WTC11 (cell line): ENCODE measurements at regions not wholly inside any gene's neighbourhood (a gene's known extent, or its start where the extent isn't known, plus 50 kb on each side); places are given as distances from the start of the nearest gene placed in this dataset.

Experiments
- ATAC-seq: fragments of 200-7000 bp; cut with Tn5 transposase; 2 replicates; pipeline ENCODE4 v1.10.0; 2021; ENCODE audit warnings: mild to moderate bottlenecking, moderate library complexity
- CTCF ChIA-PET: fragments of 300-600 bp; sonication (Branson Sonifier 250); formaldehyde crosslinking; loops from one replicate; lab custom pipeline; 2021; ENCODE audit warnings: antibody characterized with exemption; lab: Charles Lee
- POLR2A ChIA-PET: fragments of 350-600 bp; sonication (Branson Sonifier 250); formaldehyde crosslinking; loops from one replicate; lab custom pipeline; 2021; ENCODE audit warnings: antibody characterized with exemption; lab: Charles Lee
- DNase-seq: peaks from one replicate; pipeline ENCODE4 v3.0.0; 2021; ENCODE audit warnings: low spot score
- H3K27ac Mint-ChIP-seq: 2 replicates; pipeline ENCODE4 v1.8.0; 2021; ENCODE audit warnings: mixed read lengths
- H3K27me3 Mint-ChIP-seq: 2 replicates; pipeline ENCODE4 v1.8.0; 2021; ENCODE audit warnings: low read depth, mild to moderate bottlenecking, moderate library complexity, mixed read lengths
- H3K36me3 Mint-ChIP-seq: 2 replicates; pipeline ENCODE4 v1.8.0; 2021; ENCODE audit warnings: mixed read lengths
- H3K4me1 Mint-ChIP-seq: 2 replicates; pipeline ENCODE4 v1.8.0; 2022; ENCODE audit warnings: mixed read lengths
- H3K4me3 Mint-ChIP-seq: 2 replicates; pipeline ENCODE4 v1.8.0; 2021; ENCODE audit warnings: mild to moderate bottlenecking, moderate library complexity, mixed read lengths
- H3K9me3 Mint-ChIP-seq: 2 replicates; pipeline ENCODE4 v1.8.0; 2021; ENCODE audit warnings: mixed read lengths
- AR ChIP-seq: fragments of 250-450 bp; sonication (Bioruptor Pico); IDR thresholded peaks from 2 replicates; pipeline ENCODE4 v1.9.0; 2021; ENCODE audit warnings: mild to moderate bottlenecking
- CREB1 ChIP-seq: sonication (generic); formaldehyde crosslinking; IDR thresholded peaks from 2 replicates; pipeline ENCODE4 v1.8.0; 2023; ENCODE audit warnings: mild to moderate bottlenecking, missing genetic modification reagents
- ESRRA ChIP-seq: sonication (generic); formaldehyde crosslinking; IDR thresholded peaks from 2 replicates; pipeline ENCODE4 v1.8.1; 2022; ENCODE audit warnings: mild to moderate bottlenecking, missing genetic modification reagents, borderline replicate concordance
- FOXK1 ChIP-seq: sonication (generic); formaldehyde crosslinking; IDR thresholded peaks from 2 replicates; pipeline ENCODE4 v1.8.0; 2022; ENCODE audit warnings: mild to moderate bottlenecking, moderate library complexity, missing genetic modification reagents
- FOXP4 ChIP-seq: sonication (generic); formaldehyde crosslinking; IDR thresholded peaks from 2 replicates; pipeline ENCODE4 v1.8.0; 2022; ENCODE audit warnings: mild to moderate bottlenecking, missing genetic modification reagents
- IRF2 ChIP-seq: sonication (generic); formaldehyde crosslinking; IDR thresholded peaks from 2 replicates; pipeline ENCODE4 v1.8.0; 2022; ENCODE audit warnings: low read depth, missing genetic modification reagents, borderline replicate concordance
- JAZF1 ChIP-seq: fragments of 250-450 bp; sonication (Bioruptor Pico); IDR thresholded peaks from 2 replicates; pipeline ENCODE4 v1.9.0; 2021; ENCODE audit warnings: moderate library complexity, mild to moderate bottlenecking, inconsistent platforms
- JUN ChIP-seq: sonication (generic); formaldehyde crosslinking; IDR thresholded peaks from 2 replicates; pipeline ENCODE4 v1.8.0; 2023; ENCODE audit warnings: mild to moderate bottlenecking, missing genetic modification reagents
- KAT7 ChIP-seq: sonication (generic); formaldehyde crosslinking; IDR thresholded peaks from 2 replicates; pipeline ENCODE4 v1.8.1; 2023; ENCODE audit warnings: missing genetic modification reagents, mild to moderate bottlenecking, borderline replicate concordance
- SMAD3 ChIP-seq: sonication (generic); formaldehyde crosslinking; IDR thresholded peaks from 2 replicates; pipeline ENCODE4 v1.8.0; 2022; ENCODE audit warnings: missing genetic modification reagents, mild to moderate bottlenecking, borderline replicate concordance
- SP1 ChIP-seq: sonication (generic); formaldehyde crosslinking; conservative IDR thresholded peaks from 2 replicates; pipeline ENCODE4 v1.8.1; 2022; ENCODE audit warnings: missing genetic modification reagents
- TCF7 ChIP-seq: sonication (generic); formaldehyde crosslinking; IDR thresholded peaks from 2 replicates; pipeline ENCODE4 v1.8.0; 2022; ENCODE audit warnings: mild to moderate bottlenecking, low read depth, missing genetic modification reagents, moderate library complexity
- TEAD1 ChIP-seq: sonication (generic); formaldehyde crosslinking; IDR thresholded peaks from 2 replicates; pipeline ENCODE4 v1.8.0; 2022; ENCODE audit warnings: mild to moderate bottlenecking, missing genetic modification reagents
- ZNF121 ChIP-seq: sonication (generic); formaldehyde crosslinking; IDR thresholded peaks from 2 replicates; pipeline ENCODE4 v1.8.0; 2023; ENCODE audit warnings: missing genetic modification reagents
- ZNF232 ChIP-seq: sonication (generic); formaldehyde crosslinking; IDR thresholded peaks from 2 replicates; pipeline ENCODE4 v1.8.0; 2022; ENCODE audit warnings: mild to moderate bottlenecking, missing genetic modification reagents
- ZNF317 ChIP-seq: sonication (generic); formaldehyde crosslinking; IDR thresholded peaks from 2 replicates; pipeline ENCODE4 v1.8.1; 2023; ENCODE audit warnings: low read depth, mild to moderate bottlenecking, moderate library complexity, missing genetic modification reagents, borderline replicate concordance
- TF ChIP-seq, protein P1 (sequence below): sonication (generic); formaldehyde crosslinking; IDR thresholded peaks from 2 replicates; pipeline ENCODE4 v1.8.1; 2022; ENCODE audit warnings: mild to moderate bottlenecking, missing genetic modification reagents, moderate library complexity, borderline replicate concordance
- TF ChIP-seq, protein P2 (sequence below): fragments of 250-450 bp; sonication (Bioruptor Pico); IDR thresholded peaks from 2 replicates; pipeline ENCODE4 v1.9.0; 2021; ENCODE audit warnings: mild to moderate bottlenecking
- TF ChIP-seq, protein P3 (sequence below): sonication (generic); formaldehyde crosslinking; IDR thresholded peaks from 2 replicates; pipeline ENCODE4 v1.8.0; 2022; ENCODE audit warnings: missing genetic modification reagents
- TF ChIP-seq, protein P4 (sequence below): sonication (generic); formaldehyde crosslinking; IDR thresholded peaks from 2 replicates; pipeline ENCODE4 v1.8.0; 2023; ENCODE audit warnings: missing genetic modification reagents, mild to moderate bottlenecking, borderline replicate concordance
- TF ChIP-seq, protein P5 (sequence below): fragments of 250-450 bp; sonication (Bioruptor Pico); IDR thresholded peaks from 2 replicates; pipeline ENCODE4 v1.8.0; 2021; ENCODE audit warnings: mild to moderate bottlenecking

- Mint-ChIP-seq H3K27me3 (no peaks in the 10 kb centered on the region; the same call in 1 of the 2 replicates), H3K9me3 (no peaks in the 10 kb centered on the region), H3K36me3 (peaks cover 22% of the 10 kb centered on the region), H3K27ac (peak overlapping the region; percentile 97), H3K4me3 (peak overlapping the region; percentile 19), H3K4me1 (peaks cover 76% of the 10 kb centered on the region)
- DNase-seq (peak; percentile 75), ATAC-seq (peak; percentile 83)
- CTCF ChIA-PET = interaction anchor here (0.9 to 1.3 kb wide), 3 partner anchors 22 to 100 kb away, joined by 3 read pairs; no protein-coding TSS in a partner anchor
- POLR2A ChIA-PET = no interaction called here
- TF ChIP-seq KAT7 (CRISPR knock-in tag) (no peak), FOXK1 (0 out of 2 replicates have a peak, but pooled peaks have one; percentile 49), CREB1 (CRISPR knock-in tag) (no peak), ESRRA (peak; percentile 51; the same call in 1 of the 2 replicates), FOXP4 (no peak), ZNF121 (CRISPR knock-in tag) (no peak), SMAD3 (no peak), TCF7 (no peak), JUN (no peak), SP1 (CRISPR knock-in tag) (0 out of 2 replicates have a peak, but pooled peaks have one; percentile 31), AR (CRISPR knock-in tag) (no peak), ZNF317 (CRISPR knock-in tag) (no peak), TEAD1 (CRISPR knock-in tag) (peak; percentile 88), ZNF232 (CRISPR knock-in tag) (no peak), IRF2 (CRISPR knock-in tag) (no peak), JAZF1 (CRISPR knock-in tag) (no peak)
- TF ChIP-seq, protein P1, sequence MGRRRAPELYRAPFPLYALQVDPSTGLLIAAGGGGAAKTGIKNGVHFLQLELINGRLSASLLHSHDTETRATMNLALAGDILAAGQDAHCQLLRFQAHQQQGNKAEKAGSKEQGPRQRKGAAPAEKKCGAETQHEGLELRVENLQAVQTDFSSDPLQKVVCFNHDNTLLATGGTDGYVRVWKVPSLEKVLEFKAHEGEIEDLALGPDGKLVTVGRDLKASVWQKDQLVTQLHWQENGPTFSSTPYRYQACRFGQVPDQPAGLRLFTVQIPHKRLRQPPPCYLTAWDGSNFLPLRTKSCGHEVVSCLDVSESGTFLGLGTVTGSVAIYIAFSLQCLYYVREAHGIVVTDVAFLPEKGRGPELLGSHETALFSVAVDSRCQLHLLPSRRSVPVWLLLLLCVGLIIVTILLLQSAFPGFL = no peak
- TF ChIP-seq, protein P2, sequence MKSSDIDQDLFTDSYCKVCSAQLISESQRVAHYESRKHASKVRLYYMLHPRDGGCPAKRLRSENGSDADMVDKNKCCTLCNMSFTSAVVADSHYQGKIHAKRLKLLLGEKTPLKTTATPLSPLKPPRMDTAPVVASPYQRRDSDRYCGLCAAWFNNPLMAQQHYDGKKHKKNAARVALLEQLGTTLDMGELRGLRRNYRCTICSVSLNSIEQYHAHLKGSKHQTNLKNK (CRISPR knock-in tag) = no peak
- TF ChIP-seq, protein P3, sequence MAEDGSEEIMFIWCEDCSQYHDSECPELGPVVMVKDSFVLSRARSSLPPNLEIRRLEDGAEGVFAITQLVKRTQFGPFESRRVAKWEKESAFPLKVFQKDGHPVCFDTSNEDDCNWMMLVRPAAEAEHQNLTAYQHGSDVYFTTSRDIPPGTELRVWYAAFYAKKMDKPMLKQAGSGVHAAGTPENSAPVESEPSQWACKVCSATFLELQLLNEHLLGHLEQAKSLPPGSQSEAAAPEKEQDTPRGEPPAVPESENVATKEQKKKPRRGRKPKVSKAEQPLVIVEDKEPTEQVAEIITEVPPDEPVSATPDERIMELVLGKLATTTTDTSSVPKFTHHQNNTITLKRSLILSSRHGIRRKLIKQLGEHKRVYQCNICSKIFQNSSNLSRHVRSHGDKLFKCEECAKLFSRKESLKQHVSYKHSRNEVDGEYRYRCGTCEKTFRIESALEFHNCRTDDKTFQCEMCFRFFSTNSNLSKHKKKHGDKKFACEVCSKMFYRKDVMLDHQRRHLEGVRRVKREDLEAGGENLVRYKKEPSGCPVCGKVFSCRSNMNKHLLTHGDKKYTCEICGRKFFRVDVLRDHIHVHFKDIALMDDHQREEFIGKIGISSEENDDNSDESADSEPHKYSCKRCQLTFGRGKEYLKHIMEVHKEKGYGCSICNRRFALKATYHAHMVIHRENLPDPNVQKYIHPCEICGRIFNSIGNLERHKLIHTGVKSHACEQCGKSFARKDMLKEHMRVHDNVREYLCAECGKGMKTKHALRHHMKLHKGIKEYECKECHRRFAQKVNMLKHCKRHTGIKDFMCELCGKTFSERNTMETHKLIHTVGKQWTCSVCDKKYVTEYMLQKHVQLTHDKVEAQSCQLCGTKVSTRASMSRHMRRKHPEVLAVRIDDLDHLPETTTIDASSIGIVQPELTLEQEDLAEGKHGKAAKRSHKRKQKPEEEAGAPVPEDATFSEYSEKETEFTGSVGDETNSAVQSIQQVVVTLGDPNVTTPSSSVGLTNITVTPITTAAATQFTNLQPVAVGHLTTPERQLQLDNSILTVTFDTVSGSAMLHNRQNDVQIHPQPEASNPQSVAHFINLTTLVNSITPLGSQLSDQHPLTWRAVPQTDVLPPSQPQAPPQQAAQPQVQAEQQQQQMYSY (CRISPR knock-in tag) = no peak
- TF ChIP-seq, protein P4, sequence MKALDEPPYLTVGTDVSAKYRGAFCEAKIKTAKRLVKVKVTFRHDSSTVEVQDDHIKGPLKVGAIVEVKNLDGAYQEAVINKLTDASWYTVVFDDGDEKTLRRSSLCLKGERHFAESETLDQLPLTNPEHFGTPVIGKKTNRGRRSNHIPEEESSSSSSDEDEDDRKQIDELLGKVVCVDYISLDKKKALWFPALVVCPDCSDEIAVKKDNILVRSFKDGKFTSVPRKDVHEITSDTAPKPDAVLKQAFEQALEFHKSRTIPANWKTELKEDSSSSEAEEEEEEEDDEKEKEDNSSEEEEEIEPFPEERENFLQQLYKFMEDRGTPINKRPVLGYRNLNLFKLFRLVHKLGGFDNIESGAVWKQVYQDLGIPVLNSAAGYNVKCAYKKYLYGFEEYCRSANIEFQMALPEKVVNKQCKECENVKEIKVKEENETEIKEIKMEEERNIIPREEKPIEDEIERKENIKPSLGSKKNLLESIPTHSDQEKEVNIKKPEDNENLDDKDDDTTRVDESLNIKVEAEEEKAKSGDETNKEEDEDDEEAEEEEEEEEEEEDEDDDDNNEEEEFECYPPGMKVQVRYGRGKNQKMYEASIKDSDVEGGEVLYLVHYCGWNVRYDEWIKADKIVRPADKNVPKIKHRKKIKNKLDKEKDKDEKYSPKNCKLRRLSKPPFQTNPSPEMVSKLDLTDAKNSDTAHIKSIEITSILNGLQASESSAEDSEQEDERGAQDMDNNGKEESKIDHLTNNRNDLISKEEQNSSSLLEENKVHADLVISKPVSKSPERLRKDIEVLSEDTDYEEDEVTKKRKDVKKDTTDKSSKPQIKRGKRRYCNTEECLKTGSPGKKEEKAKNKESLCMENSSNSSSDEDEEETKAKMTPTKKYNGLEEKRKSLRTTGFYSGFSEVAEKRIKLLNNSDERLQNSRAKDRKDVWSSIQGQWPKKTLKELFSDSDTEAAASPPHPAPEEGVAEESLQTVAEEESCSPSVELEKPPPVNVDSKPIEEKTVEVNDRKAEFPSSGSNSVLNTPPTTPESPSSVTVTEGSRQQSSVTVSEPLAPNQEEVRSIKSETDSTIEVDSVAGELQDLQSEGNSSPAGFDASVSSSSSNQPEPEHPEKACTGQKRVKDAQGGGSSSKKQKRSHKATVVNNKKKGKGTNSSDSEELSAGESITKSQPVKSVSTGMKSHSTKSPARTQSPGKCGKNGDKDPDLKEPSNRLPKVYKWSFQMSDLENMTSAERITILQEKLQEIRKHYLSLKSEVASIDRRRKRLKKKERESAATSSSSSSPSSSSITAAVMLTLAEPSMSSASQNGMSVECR = no peak
- TF ChIP-seq, protein P5, sequence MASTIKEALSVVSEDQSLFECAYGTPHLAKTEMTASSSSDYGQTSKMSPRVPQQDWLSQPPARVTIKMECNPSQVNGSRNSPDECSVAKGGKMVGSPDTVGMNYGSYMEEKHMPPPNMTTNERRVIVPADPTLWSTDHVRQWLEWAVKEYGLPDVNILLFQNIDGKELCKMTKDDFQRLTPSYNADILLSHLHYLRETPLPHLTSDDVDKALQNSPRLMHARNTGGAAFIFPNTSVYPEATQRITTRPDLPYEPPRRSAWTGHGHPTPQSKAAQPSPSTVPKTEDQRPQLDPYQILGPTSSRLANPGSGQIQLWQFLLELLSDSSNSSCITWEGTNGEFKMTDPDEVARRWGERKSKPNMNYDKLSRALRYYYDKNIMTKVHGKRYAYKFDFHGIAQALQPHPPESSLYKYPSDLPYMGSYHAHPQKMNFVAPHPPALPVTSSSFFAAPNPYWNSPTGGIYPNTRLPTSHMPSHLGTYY (CRISPR knock-in tag) = no peak
Measured at GRCh38 chr5:124639095-124639665, 107.3 kb downstream of the ZNF608 start.
